ENCODE measurements at regions not wholly inside any gene's neighbourhood (a gene's known extent, or its start where the extent isn't known, plus 50 kb on each side); places are given as distances from the start of the nearest gene placed in this dataset.

- DNase-seq (ENCODE audit: low read depth), result no peak
- no peak overlapping the region for H3K4me3 ChIP-seq (ENCODE audit: low read depth, low read length)
- TF ChIP-seq MYC (IDR thresholded peaks at IDR 0.05; ENCODE audit: low read depth, low read length) (no peak), MAX (IDR thresholded peaks at IDR 0.05; ENCODE audit: low read depth, low read length) (no peak), CTCF (IDR thresholded peaks at IDR 0.05; ENCODE audit: low read depth, low read length) (no peak), POLR2A (IDR thresholded peaks at IDR 0.05; ENCODE audit: extremely low read depth, insufficient read length) (no peak)
These were observed 145.8 kb downstream of the MRPL14 start for GRCh38 chr6:43981363-43981990.

GRCh38 chr6:43980004-43980795 lies 147.1 kb downstream of the MRPL14 start:
- no peak for DNase-seq (ENCODE audit: low read depth)
- H3K4me3 ChIP-seq (ENCODE audit: low read depth, low read length), result no peak overlapping the region
- TF ChIP-seq MAX (IDR thresholded peaks at IDR 0.05; ENCODE audit: low read depth, low read length) (no peak), CTCF (IDR thresholded peaks at IDR 0.05; ENCODE audit: low read depth, low read length) (no peak), POLR2A (IDR thresholded peaks at IDR 0.05; ENCODE audit: extremely low read depth, insufficient read length) (no peak), MYC (IDR thresholded peaks at IDR 0.05; ENCODE audit: low read depth, low read length) (no peak)

- TF ChIP-seq POLR2A (IDR thresholded peaks at IDR 0.05; ENCODE audit: extremely low read depth, insufficient read length), result no peak
- no peak for TF ChIP-seq MYC (IDR thresholded peaks at IDR 0.05; ENCODE audit: low read depth, low read length)
- TF ChIP-seq CTCF (IDR thresholded peaks at IDR 0.05; ENCODE audit: low read depth, low read length), result no peak
- TF ChIP-seq MAX (IDR thresholded peaks at IDR 0.05; ENCODE audit: low read depth, low read length), result no peak
- no peak for DNase-seq (ENCODE audit: low read depth)
- H3K4me3 ChIP-seq (ENCODE audit: low read depth, low read length), result no peak overlapping the region
These were observed 147.7 kb downstream of the MRPL14 start for GRCh38 chr6:43979525-43979924.

GRCh38 chr6:43978473-43979346 lies 148.5 kb downstream of the MRPL14 start:
- DNase-seq (ENCODE audit: low read depth), result peak; percentile 46
- H3K4me3 ChIP-seq (ENCODE audit: low read depth, low read length), result no peak overlapping the region
- no peak for TF ChIP-seq CTCF (IDR thresholded peaks at IDR 0.05; ENCODE audit: low read depth, low read length)
- no peak for TF ChIP-seq POLR2A (IDR thresholded peaks at IDR 0.05; ENCODE audit: extremely low read depth, insufficient read length)
- TF ChIP-seq MYC (IDR thresholded peaks at IDR 0.05; ENCODE audit: low read depth, low read length), result no peak
- no peak for TF ChIP-seq MAX (IDR thresholded peaks at IDR 0.05; ENCODE audit: low read depth, low read length)

GRCh38 chr6:43977404-43978111 lies 149.7 kb downstream of the MRPL14 start:
- peak; percentile 68 for DNase-seq (ENCODE audit: low read depth)
- H3K4me3 ChIP-seq (ENCODE audit: low read depth, low read length), result no peak overlapping the region
- TF ChIP-seq POLR2A (IDR thresholded peaks at IDR 0.05; ENCODE audit: extremely low read depth, insufficient read length), result no peak
- TF ChIP-seq MAX (IDR thresholded peaks at IDR 0.05; ENCODE audit: low read depth, low read length), result no peak
- TF ChIP-seq CTCF (IDR thresholded peaks at IDR 0.05; ENCODE audit: low read depth, low read length), result peak; percentile 27
- no peak for TF ChIP-seq MYC (IDR thresholded peaks at IDR 0.05; ENCODE audit: low read depth, low read length)

Measured in NB4 (cell line).